ENCODE measurements at regions not wholly inside any gene's neighbourhood (a gene's known extent, or its start where the extent isn't known, plus 50 kb on each side); places are given as distances from the start of the nearest gene placed in this dataset.

- TF ChIP-seq, protein P1, sequence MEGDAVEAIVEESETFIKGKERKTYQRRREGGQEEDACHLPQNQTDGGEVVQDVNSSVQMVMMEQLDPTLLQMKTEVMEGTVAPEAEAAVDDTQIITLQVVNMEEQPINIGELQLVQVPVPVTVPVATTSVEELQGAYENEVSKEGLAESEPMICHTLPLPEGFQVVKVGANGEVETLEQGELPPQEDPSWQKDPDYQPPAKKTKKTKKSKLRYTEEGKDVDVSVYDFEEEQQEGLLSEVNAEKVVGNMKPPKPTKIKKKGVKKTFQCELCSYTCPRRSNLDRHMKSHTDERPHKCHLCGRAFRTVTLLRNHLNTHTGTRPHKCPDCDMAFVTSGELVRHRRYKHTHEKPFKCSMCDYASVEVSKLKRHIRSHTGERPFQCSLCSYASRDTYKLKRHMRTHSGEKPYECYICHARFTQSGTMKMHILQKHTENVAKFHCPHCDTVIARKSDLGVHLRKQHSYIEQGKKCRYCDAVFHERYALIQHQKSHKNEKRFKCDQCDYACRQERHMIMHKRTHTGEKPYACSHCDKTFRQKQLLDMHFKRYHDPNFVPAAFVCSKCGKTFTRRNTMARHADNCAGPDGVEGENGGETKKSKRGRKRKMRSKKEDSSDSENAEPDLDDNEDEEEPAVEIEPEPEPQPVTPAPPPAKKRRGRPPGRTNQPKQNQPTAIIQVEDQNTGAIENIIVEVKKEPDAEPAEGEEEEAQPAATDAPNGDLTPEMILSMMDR (IDR thresholded peaks at IDR 0.05) = no peak
- no peak for TF ChIP-seq POLR2A (IDR thresholded peaks at IDR 0.05)
Observed at GRCh38 chr13:47705185-47705584, 295.9 kb downstream of the SUCLA2 start.

Data from heart left ventricle (tissue), 13 donors.